ENCODE measurements at regions not wholly inside any gene's neighbourhood (a gene's known extent, or its start where the extent isn't known, plus 50 kb on each side); places are given as distances from the start of the nearest gene placed in this dataset.

DNA sequence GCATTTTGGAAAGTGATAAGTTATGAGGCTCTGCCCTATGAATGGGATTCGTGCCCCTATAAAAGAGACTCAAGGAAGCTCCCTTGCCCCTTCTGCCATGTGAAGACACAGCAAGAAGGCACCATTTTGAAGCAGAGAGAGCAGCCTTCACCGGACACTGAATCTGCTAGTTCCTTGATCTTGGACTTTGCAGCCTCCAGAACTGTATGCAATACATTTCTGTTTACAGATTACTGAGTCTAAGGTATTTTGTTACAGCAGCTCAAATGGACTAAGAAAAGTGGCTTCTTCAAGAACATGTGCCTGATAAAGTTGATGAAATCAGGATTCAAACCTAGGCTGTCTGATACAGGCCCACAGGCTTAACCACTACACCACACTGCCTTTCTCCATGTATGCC is 131.6 kb upstream of the MAP3K1 start:
- TF ChIP-seq MYC (IDR thresholded peaks at IDR 0.05; ENCODE audit: low read depth, low read length): no peak
- no peak for TF ChIP-seq POLR2A (IDR thresholded peaks at IDR 0.05; ENCODE audit: extremely low read depth, insufficient read length)
- TF ChIP-seq, protein P1, sequence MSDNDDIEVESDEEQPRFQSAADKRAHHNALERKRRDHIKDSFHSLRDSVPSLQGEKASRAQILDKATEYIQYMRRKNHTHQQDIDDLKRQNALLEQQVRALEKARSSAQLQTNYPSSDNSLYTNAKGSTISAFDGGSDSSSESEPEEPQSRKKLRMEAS (IDR thresholded peaks at IDR 0.05; ENCODE audit: low read depth, low read length): no peak
- no peak for TF ChIP-seq CTCF (IDR thresholded peaks at IDR 0.05; ENCODE audit: low read depth, low read length)

DNA sequence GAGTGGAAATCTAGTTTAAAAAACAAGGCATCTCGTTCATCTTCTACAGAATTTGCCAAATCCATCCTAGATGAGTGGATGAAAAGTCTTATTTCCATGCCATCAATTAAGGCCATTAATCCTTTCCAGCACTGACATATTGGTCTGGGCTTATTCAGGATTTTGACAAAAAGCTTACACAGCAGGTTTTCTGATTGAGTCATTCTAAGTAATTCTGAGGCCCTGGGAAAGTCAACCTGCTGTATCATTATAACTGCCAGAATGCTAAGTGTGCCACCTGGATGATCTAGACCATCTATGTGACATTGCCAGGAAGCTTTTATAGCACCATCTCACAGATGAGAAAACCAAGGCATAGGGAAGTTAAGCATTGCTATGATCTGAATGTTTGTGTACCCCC is 132.1 kb upstream of the MAP3K1 start:
- DNase-seq (ENCODE audit: low read depth): no peak
- TF ChIP-seq MYC (IDR thresholded peaks at IDR 0.05; ENCODE audit: low read depth, low read length) (no peak), POLR2A (IDR thresholded peaks at IDR 0.05; ENCODE audit: extremely low read depth, insufficient read length) (no peak), CTCF (IDR thresholded peaks at IDR 0.05; ENCODE audit: low read depth, low read length) (no peak)
- TF ChIP-seq, protein P1 (IDR thresholded peaks at IDR 0.05; ENCODE audit: low read depth, low read length): no peak
- no peak overlapping the region for H3K4me3 ChIP-seq (ENCODE audit: low read depth, low read length)

More for the DNA sequence above, 131.6 kb upstream of the MAP3K1 start:
- H3K4me3 ChIP-seq (ENCODE audit: low read depth, low read length): no peak overlapping the region
- DNase-seq (ENCODE audit: low read depth): no peak

DNA sequence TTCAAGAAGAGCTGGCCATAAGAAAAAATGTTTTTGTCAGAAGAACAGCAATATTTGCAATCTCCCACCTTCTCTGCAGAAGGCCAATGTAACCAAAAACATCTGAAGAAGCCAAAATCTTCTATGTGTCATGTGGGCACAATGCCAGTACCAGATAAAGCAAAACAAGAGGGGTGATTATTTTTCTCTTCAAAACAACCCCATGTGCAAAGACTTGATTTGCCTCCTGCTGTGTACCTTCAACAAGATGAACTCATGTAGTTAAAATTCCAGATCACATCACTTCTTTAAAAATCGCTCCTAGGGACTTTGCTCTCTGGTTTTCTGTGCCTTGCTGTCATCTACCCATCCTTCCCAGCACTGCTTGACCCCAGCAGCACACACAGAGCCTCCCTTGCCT is 134.0 kb upstream of the MAP3K1 start:
- TF ChIP-seq POLR2A (IDR thresholded peaks at IDR 0.05; ENCODE audit: extremely low read depth, insufficient read length) (no peak), CTCF (IDR thresholded peaks at IDR 0.05; ENCODE audit: low read depth, low read length) (no peak), MYC (IDR thresholded peaks at IDR 0.05; ENCODE audit: low read depth, low read length) (no peak)
- TF ChIP-seq, protein P1 (IDR thresholded peaks at IDR 0.05; ENCODE audit: low read depth, low read length): no peak
- DNase-seq (ENCODE audit: low read depth): no peak
- no peak overlapping the region for H3K4me3 ChIP-seq (ENCODE audit: low read depth, low read length)

DNA sequence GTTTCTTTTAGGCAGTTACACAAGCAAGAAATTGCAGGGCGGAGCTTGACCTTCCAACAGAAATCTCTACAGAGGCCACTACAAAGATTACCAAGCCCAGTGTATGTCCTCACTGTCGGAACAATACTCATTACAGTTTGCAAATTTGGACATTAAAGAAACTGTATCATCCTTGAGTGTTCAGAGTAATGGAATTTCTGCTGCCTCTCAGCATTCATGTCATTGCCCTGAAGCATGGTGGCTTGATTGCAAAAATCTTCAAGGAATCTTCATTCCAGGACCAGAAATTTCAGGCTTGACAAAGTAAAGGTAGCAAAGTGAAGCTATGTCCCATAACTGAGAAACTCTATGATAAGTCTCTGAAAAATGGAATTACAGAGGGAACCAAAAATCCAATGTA is 134.6 kb upstream of the MAP3K1 start:
- no peak for DNase-seq (ENCODE audit: low read depth)
- no peak for TF ChIP-seq MYC (IDR thresholded peaks at IDR 0.05; ENCODE audit: low read depth, low read length)
- no peak for TF ChIP-seq POLR2A (IDR thresholded peaks at IDR 0.05; ENCODE audit: extremely low read depth, insufficient read length)
- TF ChIP-seq, protein P1 (IDR thresholded peaks at IDR 0.05; ENCODE audit: low read depth, low read length): no peak
- TF ChIP-seq CTCF (IDR thresholded peaks at IDR 0.05; ENCODE audit: low read depth, low read length): no peak
- H3K4me3 ChIP-seq (ENCODE audit: low read depth, low read length): no peak overlapping the region

GRCh38 chr5:56677690-56678305 is 137.6 kb upstream of the MAP3K1 start:
- TF ChIP-seq, protein P1 (IDR thresholded peaks at IDR 0.05; ENCODE audit: low read depth, low read length): no peak
- TF ChIP-seq POLR2A (IDR thresholded peaks at IDR 0.05; ENCODE audit: extremely low read depth, insufficient read length): no peak
- no peak for TF ChIP-seq CTCF (IDR thresholded peaks at IDR 0.05; ENCODE audit: low read depth, low read length)
- TF ChIP-seq MYC (IDR thresholded peaks at IDR 0.05; ENCODE audit: low read depth, low read length): no peak
- peak; percentile 62 for DNase-seq (ENCODE audit: low read depth)
- H3K4me3 ChIP-seq (ENCODE audit: low read depth, low read length): no peak overlapping the region
